ENCODE measurements at regions not wholly inside any gene's neighbourhood (a gene's known extent, or its start where the extent isn't known, plus 50 kb on each side); places are given as distances from the start of the nearest gene placed in this dataset.
A peak's percentile ranks its signal among the peaks of the same experiment; 100 is the strongest.

- no peak overlapping the region for H3K4me3 ChIP-seq (replicated peaks; ENCODE audit: low read depth, low read length)
- no peak for TF ChIP-seq CTCF (IDR thresholded peaks at IDR 0.05; ENCODE audit: low read length, missing control alignments)
These were observed 379.4 kb upstream of the SEMA3D start for GRCh38 chr7:85566095-85566794.

DNA sequence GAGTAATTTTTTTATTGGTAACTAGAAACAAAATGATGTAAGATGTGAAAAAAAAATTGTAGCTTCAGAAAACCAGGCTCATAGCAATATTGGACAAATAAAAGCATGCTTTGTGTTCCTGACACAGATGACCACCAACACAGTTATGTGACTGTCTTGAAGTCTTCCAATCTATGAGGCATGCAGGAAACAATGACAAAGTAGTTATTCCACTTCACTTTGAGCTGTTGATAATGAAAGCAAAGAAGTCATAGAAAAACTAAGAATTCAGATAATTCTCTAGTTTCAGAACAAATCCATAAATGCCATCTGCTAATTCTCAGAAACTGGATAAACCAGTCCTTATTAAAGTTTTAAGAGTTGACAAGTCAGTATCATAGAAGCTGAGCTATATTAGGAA is 378.4 kb upstream of the SEMA3D start:
- peak; percentile 26 for DNase-seq (ENCODE audit: low read depth)
- H3K4me3 ChIP-seq (replicated peaks; ENCODE audit: low read depth, low read length), result no peak overlapping the region
- no peak for TF ChIP-seq CTCF (IDR thresholded peaks at IDR 0.05; ENCODE audit: low read length, missing control alignments)

More at GRCh38 chr7:85566095-85566794, 379.4 kb upstream of the SEMA3D start:
- no peak for DNase-seq (ENCODE audit: low read depth)

GRCh38 chr7:85564861-85565260 is 378.0 kb upstream of the SEMA3D start:
- no peak for DNase-seq (ENCODE audit: low read depth)
- TF ChIP-seq CTCF (IDR thresholded peaks at IDR 0.05; ENCODE audit: low read length, missing control alignments), result no peak
- no peak overlapping the region for H3K4me3 ChIP-seq (replicated peaks; ENCODE audit: low read depth, low read length)

DNA sequence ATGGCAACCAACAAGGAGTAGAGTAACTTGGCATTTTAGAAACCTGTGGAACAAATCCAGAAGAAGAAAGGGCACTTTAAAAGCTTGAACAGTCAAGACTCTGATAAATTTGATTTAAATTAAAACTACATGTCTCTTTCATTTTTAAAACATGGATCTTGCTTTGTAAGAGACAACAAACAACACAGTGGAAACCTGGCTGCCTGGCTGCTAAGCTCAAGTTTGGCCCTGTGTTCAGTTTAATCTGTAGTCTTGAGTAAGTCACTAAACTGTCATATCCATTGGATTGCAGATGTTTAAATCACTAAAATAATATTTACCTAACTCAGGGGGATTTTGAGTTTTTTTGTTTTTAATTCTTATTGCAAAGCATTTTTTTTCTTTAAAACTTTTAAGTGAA is 374.9 kb upstream of the SEMA3D start:
- no peak overlapping the region for H3K4me3 ChIP-seq (replicated peaks; ENCODE audit: low read depth, low read length)
- no peak for DNase-seq (ENCODE audit: low read depth)
- no peak for TF ChIP-seq CTCF (IDR thresholded peaks at IDR 0.05; ENCODE audit: low read length, missing control alignments)

- H3K4me3 ChIP-seq (replicated peaks; ENCODE audit: low read depth, low read length), result no peak overlapping the region
- TF ChIP-seq CTCF (IDR thresholded peaks at IDR 0.05; ENCODE audit: low read length, missing control alignments), result peak; percentile 71
- DNase-seq (ENCODE audit: low read depth), result peak; percentile 85
These were observed 367.7 kb upstream of the SEMA3D start for GRCh38 chr7:85554236-85555178.

DNA sequence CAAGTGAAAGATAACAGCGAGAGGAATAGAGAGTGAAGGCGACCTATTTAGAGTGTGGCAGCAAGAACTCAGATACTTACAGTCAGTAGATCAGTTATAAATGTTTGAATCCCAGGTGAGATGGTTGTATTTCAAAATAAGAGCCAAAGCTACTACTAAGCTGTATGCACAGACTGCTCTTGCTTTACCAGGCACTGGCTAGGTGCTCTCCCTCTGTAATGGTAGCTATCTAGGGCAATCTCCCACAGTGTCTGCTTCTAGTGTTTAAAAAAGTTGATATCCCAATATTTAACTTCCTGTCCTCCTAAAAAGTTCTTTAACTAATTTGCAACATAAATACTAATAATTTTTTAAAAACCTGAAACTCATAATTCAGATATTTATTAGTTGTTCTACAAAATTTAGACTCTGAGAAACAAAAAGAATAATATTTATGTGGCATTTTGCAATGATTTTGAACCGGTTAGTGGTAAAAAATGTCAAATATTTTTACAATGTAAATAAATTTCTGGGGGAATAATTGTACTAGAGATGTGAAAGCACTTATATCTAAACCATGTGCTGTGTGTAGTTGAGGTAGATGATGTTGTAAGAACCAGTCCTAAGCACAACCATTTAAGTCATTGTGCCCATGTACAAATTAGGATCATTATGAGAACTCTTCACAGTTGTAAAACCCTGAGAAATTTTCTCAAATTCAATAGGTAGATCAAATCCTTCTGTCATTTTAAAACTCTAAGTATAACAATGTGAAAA is 349.3 kb upstream of the SEMA3D start:
- no peak for TF ChIP-seq CTCF (IDR thresholded peaks at IDR 0.05; ENCODE audit: low read length, missing control alignments)
- no peak for DNase-seq (ENCODE audit: low read depth)
- no peak overlapping the region for H3K4me3 ChIP-seq (replicated peaks; ENCODE audit: low read depth, low read length)
